Fibroblast of peridontal ligament (primary cell): ENCODE measurements at regions not wholly inside any gene's neighbourhood (a gene's known extent, or its start where the extent isn't known, plus 50 kb on each side); places are given as distances from the start of the nearest gene placed in this dataset.

Experiments used
- DNase-seq: peaks from one replicate; pipeline ENCODE4 v3.0.0-alpha.2; 2010; ENCODE audit errors: extremely low read depth

GRCh38 chr16:65964752-65965151, 401.7 kb upstream of the CDH5 start:
- no peak for DNase-seq

- DNase-seq: no peak
Observed at GRCh38 chr16:65961476-65962143, 404.9 kb upstream of the CDH5 start.

- DNase-seq: peak; percentile 29
Observed at GRCh38 chr16:65959983-65960382, 406.5 kb upstream of the CDH5 start.

- DNase-seq: no peak
Observed at GRCh38 chr16:65958086-65958485, 408.4 kb upstream of the CDH5 start.

GRCh38 chr16:65956100-65956499, 410.4 kb upstream of the CDH5 start:
- DNase-seq: no peak

- DNase-seq: no peak
Observed at GRCh38 chr16:65954446-65954845, 412.0 kb upstream of the CDH5 start.

GRCh38 chr16:65950211-65950610, 416.3 kb upstream of the CDH5 start:
- DNase-seq: no peak

- DNase-seq: no peak
Observed at GRCh38 chr16:65948361-65948760, 418.1 kb upstream of the CDH5 start.

GRCh38 chr16:65947951-65948350, 418.5 kb upstream of the CDH5 start:
- DNase-seq: no peak

- DNase-seq: no peak
Observed at GRCh38 chr16:65945493-65945892, 421.0 kb upstream of the CDH5 start.

- no peak for DNase-seq
Observed at GRCh38 chr16:65944361-65944760, 422.1 kb upstream of the CDH5 start.

- DNase-seq: no peak
Observed at GRCh38 chr16:65940711-65941110, 425.8 kb upstream of the CDH5 start.

- no peak for DNase-seq
Observed at GRCh38 chr16:65938083-65938482, 428.4 kb upstream of the CDH5 start.

GRCh38 chr16:65937455-65937854, 429.0 kb upstream of the CDH5 start:
- DNase-seq: no peak

- peak; percentile 35 for DNase-seq
Observed at GRCh38 chr16:65936096-65936495, 430.4 kb upstream of the CDH5 start.

- no peak for DNase-seq
Observed at GRCh38 chr16:65934443-65934842, 432.0 kb upstream of the CDH5 start.

GRCh38 chr16:65933703-65934102, 432.8 kb upstream of the CDH5 start:
- no peak for DNase-seq

GRCh38 chr16:65932350-65933072, 434.0 kb upstream of the CDH5 start:
- DNase-seq: peak; percentile 7

GRCh38 chr16:65922923-65923322, 443.6 kb upstream of the CDH5 start:
- DNase-seq: no peak

- DNase-seq: no peak
Observed at GRCh38 chr16:65919986-65920376, 446.5 kb upstream of the CDH5 start.

GRCh38 chr16:65919145-65919985, 447.1 kb upstream of the CDH5 start:
- no peak for DNase-seq

GRCh38 chr16:65917466-65917865, 449.0 kb upstream of the CDH5 start:
- no peak for DNase-seq

- DNase-seq: no peak
Observed at GRCh38 chr16:65916995-65917394, 449.5 kb upstream of the CDH5 start.
